HFFc6 (cell line): ENCODE measurements at regions not wholly inside any gene's neighbourhood (a gene's known extent, or its start where the extent isn't known, plus 50 kb on each side); places are given as distances from the start of the nearest gene placed in this dataset.

Source experiments
- DNase-seq: peaks from one replicate; pipeline ENCODE4 v3.0.0-alpha.2; 2018
- H3K27ac Mint-ChIP-seq: 2 replicates; pipeline ENCODE4 v1.8.0; 2020; ENCODE audit warnings: mild to moderate bottlenecking, mixed read lengths
- H3K27me3 Mint-ChIP-seq: 2 replicates; pipeline ENCODE4 v1.8.0; 2021; ENCODE audit warnings: mild to moderate bottlenecking, moderate library complexity, mixed read lengths; ENCODE audit not compliant: insufficient read depth
- H3K36me3 Mint-ChIP-seq: 2 replicates; pipeline ENCODE4 v1.8.0; 2021; ENCODE audit warnings: low read depth, mixed read lengths
- H3K4me1 Mint-ChIP-seq: 2 replicates; pipeline ENCODE4 v1.8.0; 2020; ENCODE audit warnings: low read depth, mixed read lengths
- H3K4me3 Mint-ChIP-seq: 2 replicates; pipeline ENCODE4 v1.8.0; 2020; ENCODE audit warnings: mild to moderate bottlenecking, moderate library complexity, mixed read lengths
- H3K9me3 Mint-ChIP-seq: 2 replicates; pipeline ENCODE4 v1.8.0; 2020; ENCODE audit warnings: mild to moderate bottlenecking, mixed read lengths
- TF ChIP-seq, protein P1 (sequence below): fragments of 200-600 bp; sonication (generic); IDR thresholded peaks from 2 replicates; pipeline ENCODE4 v1.5.0; 2021; ENCODE audit warnings: antibody characterized with exemption, mild to moderate bottlenecking

DNA sequence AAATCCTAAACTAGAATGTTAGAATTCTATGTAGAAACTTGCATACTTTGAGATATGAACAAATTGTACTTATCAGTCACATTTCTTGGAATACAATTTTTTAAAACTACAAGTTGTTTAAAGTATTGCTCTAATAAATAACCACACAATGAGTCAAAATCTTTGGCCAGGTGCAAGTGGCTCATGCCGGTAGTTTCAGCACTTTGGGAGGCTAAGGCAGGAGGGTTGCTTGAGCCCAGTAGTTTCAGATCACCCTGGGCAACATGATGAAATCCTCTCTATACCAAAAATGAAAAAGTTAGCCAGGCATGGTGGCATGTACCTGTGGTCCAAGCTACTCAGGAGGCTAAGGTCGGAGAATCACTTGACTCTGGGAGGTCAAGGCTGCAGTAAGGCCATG, 257.8 kb downstream of the COX7C start:
- no peak overlapping the region for H3K27ac Mint-ChIP-seq
- no peak for DNase-seq
- peaks cover 5% of the 10 kb centered on the region for H3K27me3 Mint-ChIP-seq
- no peaks in the 10 kb centered on the region for H3K36me3 Mint-ChIP-seq
- no peak overlapping the region for H3K4me3 Mint-ChIP-seq
- H3K4me1 Mint-ChIP-seq, result peaks cover 4% of the 10 kb centered on the region
- no peaks in the 10 kb centered on the region for H3K9me3 Mint-ChIP-seq
- TF ChIP-seq, protein P1, sequence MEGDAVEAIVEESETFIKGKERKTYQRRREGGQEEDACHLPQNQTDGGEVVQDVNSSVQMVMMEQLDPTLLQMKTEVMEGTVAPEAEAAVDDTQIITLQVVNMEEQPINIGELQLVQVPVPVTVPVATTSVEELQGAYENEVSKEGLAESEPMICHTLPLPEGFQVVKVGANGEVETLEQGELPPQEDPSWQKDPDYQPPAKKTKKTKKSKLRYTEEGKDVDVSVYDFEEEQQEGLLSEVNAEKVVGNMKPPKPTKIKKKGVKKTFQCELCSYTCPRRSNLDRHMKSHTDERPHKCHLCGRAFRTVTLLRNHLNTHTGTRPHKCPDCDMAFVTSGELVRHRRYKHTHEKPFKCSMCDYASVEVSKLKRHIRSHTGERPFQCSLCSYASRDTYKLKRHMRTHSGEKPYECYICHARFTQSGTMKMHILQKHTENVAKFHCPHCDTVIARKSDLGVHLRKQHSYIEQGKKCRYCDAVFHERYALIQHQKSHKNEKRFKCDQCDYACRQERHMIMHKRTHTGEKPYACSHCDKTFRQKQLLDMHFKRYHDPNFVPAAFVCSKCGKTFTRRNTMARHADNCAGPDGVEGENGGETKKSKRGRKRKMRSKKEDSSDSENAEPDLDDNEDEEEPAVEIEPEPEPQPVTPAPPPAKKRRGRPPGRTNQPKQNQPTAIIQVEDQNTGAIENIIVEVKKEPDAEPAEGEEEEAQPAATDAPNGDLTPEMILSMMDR, result no peak

DNA sequence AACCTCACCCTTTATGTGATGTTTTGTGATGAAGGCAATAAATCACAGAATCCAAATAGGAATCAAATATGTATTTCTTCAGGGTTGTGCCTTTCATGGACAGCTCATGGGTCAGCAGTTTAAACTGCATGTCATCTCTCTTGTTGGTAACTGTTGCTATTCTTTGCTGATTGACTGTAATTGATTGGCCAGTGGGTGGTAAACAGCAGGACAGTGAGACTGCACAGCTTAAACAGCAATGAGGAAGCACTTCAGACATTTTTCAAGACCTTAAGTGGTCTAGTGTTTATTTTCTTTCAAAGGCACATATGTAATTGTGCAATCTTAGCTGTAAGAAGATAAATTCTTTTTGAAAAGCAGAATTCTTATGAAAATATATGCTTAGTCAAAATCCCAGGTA, 260.5 kb downstream of the COX7C start:
- Mint-ChIP-seq H3K27me3 (peaks cover 5% of the 10 kb centered on the region), H3K9me3 (no peaks in the 10 kb centered on the region), H3K4me3 (no peak overlapping the region), H3K4me1 (peaks cover 27% of the 10 kb centered on the region), H3K36me3 (no peaks in the 10 kb centered on the region), H3K27ac (no peak overlapping the region)
- TF ChIP-seq, protein P1, result no peak
- no peak for DNase-seq

DNA sequence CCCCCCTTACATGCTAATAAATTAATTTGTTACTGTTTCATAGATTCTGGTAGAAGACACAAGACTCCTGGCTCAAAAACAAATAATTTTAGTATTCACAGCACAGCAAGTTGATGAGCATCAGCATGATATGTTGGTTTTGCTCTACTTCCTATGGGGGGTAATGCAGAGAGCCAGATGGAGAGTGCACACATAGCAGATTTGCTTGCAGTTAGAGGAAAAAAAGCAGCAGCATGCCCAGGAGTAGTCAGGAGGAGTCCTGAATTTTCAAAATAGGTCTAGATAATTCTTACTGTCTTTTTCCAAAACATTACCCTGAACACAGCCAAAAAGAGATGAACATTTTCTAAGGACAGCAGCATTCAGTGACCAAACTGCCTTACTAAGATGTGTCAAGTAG, 261.3 kb downstream of the COX7C start:
- H3K4me3 Mint-ChIP-seq, result no peak overlapping the region
- TF ChIP-seq, protein P1, result no peak
- no peaks in the 10 kb centered on the region for H3K9me3 Mint-ChIP-seq
- H3K36me3 Mint-ChIP-seq, result no peaks in the 10 kb centered on the region
- peaks cover 4% of the 10 kb centered on the region for H3K27me3 Mint-ChIP-seq
- DNase-seq, result no peak
- peaks cover 27% of the 10 kb centered on the region for H3K4me1 Mint-ChIP-seq
- H3K27ac Mint-ChIP-seq, result no peak overlapping the region

DNA sequence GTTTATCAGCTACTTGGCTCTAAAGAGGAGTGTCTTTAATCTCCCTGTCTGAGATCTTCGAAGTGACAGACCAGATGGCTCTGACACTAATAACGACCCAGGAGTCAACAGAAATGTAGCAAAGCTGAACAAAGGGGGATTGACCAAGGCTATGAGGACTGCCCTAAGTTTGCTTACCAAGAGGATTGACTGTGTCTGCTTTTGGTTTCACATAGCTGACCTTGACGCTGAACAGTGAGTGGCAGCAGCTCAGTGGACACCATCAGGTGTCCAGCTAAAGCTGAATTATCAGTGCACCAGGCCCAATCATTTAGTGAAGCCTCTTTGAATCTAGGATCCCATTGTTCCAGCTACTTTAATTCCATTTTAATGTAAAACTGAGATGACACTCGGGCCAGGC, 262.6 kb downstream of the COX7C start:
- H3K27me3 Mint-ChIP-seq, result peaks cover 3% of the 10 kb centered on the region; the same call in 1 of the 2 replicates
- DNase-seq, result no peak
- H3K27ac Mint-ChIP-seq, result no peak overlapping the region
- TF ChIP-seq, protein P1, result no peak
- H3K4me1 Mint-ChIP-seq, result peaks cover 33% of the 10 kb centered on the region
- H3K36me3 Mint-ChIP-seq, result no peaks in the 10 kb centered on the region
- no peaks in the 10 kb centered on the region for H3K9me3 Mint-ChIP-seq
- H3K4me3 Mint-ChIP-seq, result no peak overlapping the region

DNA sequence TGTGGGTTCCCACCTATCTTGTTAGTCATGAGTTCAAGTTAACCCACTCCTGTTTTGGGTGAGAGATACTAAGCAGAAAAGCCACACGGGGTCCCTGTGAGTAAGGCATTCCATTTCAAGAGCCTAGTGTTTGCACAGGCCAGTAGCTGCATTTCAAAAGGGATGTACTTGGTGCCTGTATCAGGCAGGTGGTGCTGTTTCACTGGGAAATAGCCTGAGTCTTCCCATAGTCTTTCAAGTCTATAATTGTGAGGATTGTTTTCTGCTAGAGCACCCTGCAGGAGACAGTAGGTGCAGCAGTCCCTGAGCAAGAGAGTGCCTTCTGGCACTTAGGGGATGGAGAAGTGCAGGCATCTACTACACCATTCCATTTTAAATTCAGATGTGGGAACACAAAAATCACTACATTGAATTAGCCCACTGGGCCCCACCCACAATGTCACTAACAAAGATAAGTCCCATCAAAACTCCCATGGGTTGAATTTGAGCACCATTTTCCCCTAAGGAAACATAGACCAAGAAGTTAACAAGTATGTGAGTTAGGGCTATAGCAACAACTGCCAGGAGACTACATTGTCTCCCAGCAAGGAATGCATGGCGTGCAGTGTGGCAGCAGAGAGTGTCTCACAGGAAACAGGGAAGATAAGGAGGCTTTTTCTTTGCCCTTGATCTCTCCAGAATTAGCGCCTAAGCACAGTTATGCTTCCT, 263.2 kb downstream of the COX7C start:
- Mint-ChIP-seq H3K27me3 (peaks cover under 1% of the 10 kb centered on the region; the same call in 1 of the 2 replicates), H3K9me3 (no peaks in the 10 kb centered on the region), H3K27ac (no peak overlapping the region), H3K36me3 (no peaks in the 10 kb centered on the region), H3K4me1 (peaks cover 39% of the 10 kb centered on the region), H3K4me3 (no peak overlapping the region)
- DNase-seq, result peak; percentile 92
- TF ChIP-seq, protein P1, result peak; percentile 92
